Hepatocyte (in vitro differentiated cells): ENCODE measurements at regions not wholly inside any gene's neighbourhood (a gene's known extent, or its start where the extent isn't known, plus 50 kb on each side); places are given as distances from the start of the nearest gene placed in this dataset.

ENCODE experiments used
- DNase-seq: peaks from one replicate; pipeline ENCODE4 v3.0.0-alpha.2; 2016; ENCODE audit warnings: low spot score
- H2AFZ ChIP-seq: fragments of 200-600 bp; sonication (generic); 2 replicates; pipeline ENCODE4 v1.6.0; 2016; ENCODE audit warnings: antibody characterized with exemption, mild to moderate bottlenecking
- H3K27ac ChIP-seq: fragments of 200-600 bp; sonication (generic); 2 replicates; pipeline ENCODE4 v1.5.1; 2016; ENCODE audit warnings: mild to moderate bottlenecking
- H3K27me3 ChIP-seq: fragments of 200-600 bp; sonication (generic); 2 replicates; pipeline ENCODE4 v1.6.1; 2016
- H3K36me3 ChIP-seq: fragments of 200-600 bp; sonication (generic); replicated peaks from 2 replicates; pipeline ENCODE4 v1.5.1; 2016; ENCODE audit warnings: low read depth; ENCODE audit not compliant: insufficient read depth
- H3K4me1 ChIP-seq: fragments of 200-600 bp; sonication (generic); 2 replicates; pipeline ENCODE4 v1.5.1; 2016; ENCODE audit warnings: mild to moderate bottlenecking, moderate library complexity; ENCODE audit not compliant: insufficient read depth
- H3K4me2 ChIP-seq: fragments of 200-600 bp; sonication (generic); 2 replicates; pipeline ENCODE4 v1.6.0; 2016
- H3K4me3 ChIP-seq: fragments of 200-600 bp; sonication (generic); 2 replicates; pipeline ENCODE4 v1.5.1; 2016; ENCODE audit warnings: mild to moderate bottlenecking
- H3K79me2 ChIP-seq: fragments of 200-600 bp; sonication (generic); 2 replicates; pipeline ENCODE4 v1.6.0; 2017; ENCODE audit warnings: mild to moderate bottlenecking
- H3K9me2 ChIP-seq: fragments of 200-600 bp; sonication (generic); replicated peaks from 2 replicates; pipeline ENCODE4 v1.6.0; 2017; ENCODE audit warnings: mild to moderate bottlenecking; ENCODE audit not compliant: insufficient read depth
- H3K9me3 ChIP-seq: fragments of 200-600 bp; sonication (generic); 2 replicates; pipeline ENCODE4 v1.5.1; 2016; ENCODE audit warnings: low read depth, mild to moderate bottlenecking
- H4K20me1 ChIP-seq: fragments of 200-600 bp; sonication (generic); 2 replicates; pipeline ENCODE4 v1.6.0; 2016; ENCODE audit warnings: mild to moderate bottlenecking; ENCODE audit not compliant: insufficient read depth, poor library complexity, severe bottlenecking
- EZH2 ChIP-seq: fragments of 200-600 bp; sonication (generic); IDR thresholded peaks from 2 replicates; pipeline ENCODE4 v1.6.1; 2016; ENCODE audit warnings: antibody characterized with exemption, mild to moderate bottlenecking, borderline replicate concordance
- EZH2phosphoT487 ChIP-seq: fragments of 200-600 bp; sonication (generic); IDR thresholded peaks from one replicate; pipeline ENCODE4 v1.6.1; 2018; ENCODE audit warnings: antibody characterized with exemption, mild to moderate bottlenecking, low read depth, moderate library complexity; ENCODE audit not compliant: unreplicated experiment, severe bottlenecking
- WGBS: methylation state at CpG from one replicate; pipeline ENCODE4 v1.1.6; 2016; ENCODE audit warnings: low lambda C conversion rate; ENCODE audit errors: missing lambda C conversion rate; 5-methylcytosine and 5-hydroxymethylcytosine counted together
- TF ChIP-seq, protein P1 (sequence below): fragments of 200-600 bp; sonication (generic); IDR thresholded peaks from 2 replicates; pipeline ENCODE4 v1.5.1; 2016; ENCODE audit warnings: antibody characterized with exemption, mild to moderate bottlenecking; ENCODE audit not compliant: poor library complexity

DNA sequence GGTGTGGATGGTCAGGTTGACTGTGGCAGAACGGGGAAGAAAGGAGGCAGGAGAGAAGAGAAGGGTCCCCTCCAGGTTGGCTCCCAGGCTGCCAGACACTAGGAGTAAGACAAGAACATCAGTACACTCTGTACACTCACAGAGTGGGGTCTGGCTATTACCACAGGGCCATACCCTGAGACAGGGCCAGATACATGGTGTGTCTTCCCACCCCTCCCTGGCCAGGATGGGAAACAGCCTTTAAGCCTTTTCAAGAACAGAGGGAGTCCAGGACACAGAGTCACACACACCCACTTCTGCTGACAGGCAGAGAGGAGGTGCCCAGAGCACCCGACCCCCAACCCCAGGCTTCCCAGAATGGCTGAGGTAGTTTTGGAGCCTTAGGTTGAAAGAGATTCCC is 99.4 kb downstream of the LITAF start:
- no peaks in the 10 kb centered on the region for H3K9me3 ChIP-seq
- no peak overlapping the region for H3K27ac ChIP-seq
- H2AFZ ChIP-seq, result no peak overlapping the region
- TF ChIP-seq EZH2phosphoT487 (no peak), EZH2 (no peak)
- TF ChIP-seq, protein P1, sequence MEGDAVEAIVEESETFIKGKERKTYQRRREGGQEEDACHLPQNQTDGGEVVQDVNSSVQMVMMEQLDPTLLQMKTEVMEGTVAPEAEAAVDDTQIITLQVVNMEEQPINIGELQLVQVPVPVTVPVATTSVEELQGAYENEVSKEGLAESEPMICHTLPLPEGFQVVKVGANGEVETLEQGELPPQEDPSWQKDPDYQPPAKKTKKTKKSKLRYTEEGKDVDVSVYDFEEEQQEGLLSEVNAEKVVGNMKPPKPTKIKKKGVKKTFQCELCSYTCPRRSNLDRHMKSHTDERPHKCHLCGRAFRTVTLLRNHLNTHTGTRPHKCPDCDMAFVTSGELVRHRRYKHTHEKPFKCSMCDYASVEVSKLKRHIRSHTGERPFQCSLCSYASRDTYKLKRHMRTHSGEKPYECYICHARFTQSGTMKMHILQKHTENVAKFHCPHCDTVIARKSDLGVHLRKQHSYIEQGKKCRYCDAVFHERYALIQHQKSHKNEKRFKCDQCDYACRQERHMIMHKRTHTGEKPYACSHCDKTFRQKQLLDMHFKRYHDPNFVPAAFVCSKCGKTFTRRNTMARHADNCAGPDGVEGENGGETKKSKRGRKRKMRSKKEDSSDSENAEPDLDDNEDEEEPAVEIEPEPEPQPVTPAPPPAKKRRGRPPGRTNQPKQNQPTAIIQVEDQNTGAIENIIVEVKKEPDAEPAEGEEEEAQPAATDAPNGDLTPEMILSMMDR, result no peak
- no peak overlapping the region for H3K4me3 ChIP-seq
- H3K9me2 ChIP-seq, result no peaks in the 10 kb centered on the region
- H3K36me3 ChIP-seq, result no peaks in the 10 kb centered on the region
- no peaks in the 10 kb centered on the region for H3K79me2 ChIP-seq
- WGBS, result 68% methylated on average over 2 of the region's 2 CpGs
- H3K4me1 ChIP-seq, result no peaks in the 10 kb centered on the region
- no peak for DNase-seq
- no peak overlapping the region for H3K4me2 ChIP-seq
- no peaks in the 10 kb centered on the region for H3K27me3 ChIP-seq
- H4K20me1 ChIP-seq, result no peaks in the 10 kb centered on the region

DNA sequence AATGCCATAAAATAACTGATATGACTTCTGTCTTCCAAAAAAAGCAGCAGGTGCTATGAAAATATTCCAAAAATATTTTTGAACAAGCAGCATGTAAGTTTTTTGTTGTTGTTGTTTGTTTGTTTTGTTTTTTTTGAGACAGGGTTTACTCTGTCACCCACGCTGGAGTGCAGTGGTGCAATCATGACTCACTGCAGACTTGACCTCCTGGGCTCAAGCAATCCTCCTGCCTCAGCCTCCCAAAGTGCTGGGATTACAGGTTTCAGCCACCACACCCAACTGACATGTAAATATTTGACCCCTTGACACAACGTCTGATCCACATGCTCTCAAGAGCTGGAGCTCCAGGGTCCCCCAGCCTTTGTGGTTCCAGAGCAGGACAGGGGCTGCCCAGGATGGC is 98.4 kb downstream of the LITAF start:
- no peaks in the 10 kb centered on the region for H3K36me3 ChIP-seq
- TF ChIP-seq, protein P1, result no peak
- no peak for TF ChIP-seq EZH2
- TF ChIP-seq EZH2phosphoT487, result no peak
- H3K9me3 ChIP-seq, result no peaks in the 10 kb centered on the region
- H3K4me3 ChIP-seq, result no peak overlapping the region
- H3K27me3 ChIP-seq, result no peaks in the 10 kb centered on the region
- H4K20me1 ChIP-seq, result no peaks in the 10 kb centered on the region
- H3K79me2 ChIP-seq, result no peaks in the 10 kb centered on the region
- WGBS, result 69% methylated on average over 2 of the region's 2 CpGs
- H3K4me2 ChIP-seq, result no peak overlapping the region
- no peak overlapping the region for H2AFZ ChIP-seq
- no peak for DNase-seq
- H3K27ac ChIP-seq, result no peak overlapping the region
- H3K9me2 ChIP-seq, result no peaks in the 10 kb centered on the region
- no peaks in the 10 kb centered on the region for H3K4me1 ChIP-seq

DNA sequence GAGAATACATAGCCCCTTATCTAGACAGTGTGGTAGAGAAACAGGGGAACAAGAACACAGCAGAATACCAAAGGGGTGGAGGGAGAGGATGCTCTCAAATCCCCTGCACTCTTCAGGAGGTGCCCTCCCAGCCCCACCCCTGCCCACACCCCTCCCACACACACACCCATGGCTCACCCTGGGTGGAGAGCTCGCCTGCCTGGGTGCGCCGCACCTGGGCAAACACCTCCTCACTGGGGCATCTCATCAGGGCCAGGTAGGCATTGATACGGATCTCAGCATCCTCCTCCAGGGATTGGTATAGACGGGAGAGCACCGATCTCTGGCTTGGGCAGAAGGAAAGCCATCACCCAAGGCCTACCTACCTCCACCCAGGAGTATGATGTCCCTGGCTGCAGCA is 95.2 kb downstream of the LITAF start:
- no peak for DNase-seq

More for the DNA sequence above, 95.2 kb downstream of the LITAF start:
- H3K4me3 ChIP-seq, result no peak overlapping the region
- H2AFZ ChIP-seq, result no peak overlapping the region
- H3K79me2 ChIP-seq, result no peaks in the 10 kb centered on the region
- TF ChIP-seq, protein P1, result no peak
- TF ChIP-seq EZH2 (no peak), EZH2phosphoT487 (no peak)
- no peaks in the 10 kb centered on the region for H3K27me3 ChIP-seq
- H3K4me1 ChIP-seq, result peaks cover 8% of the 10 kb centered on the region
- no peaks in the 10 kb centered on the region for H3K9me3 ChIP-seq
- H3K4me2 ChIP-seq, result no peak overlapping the region
- 94% methylated on average over 5 of the region's 6 CpGs for WGBS
- H4K20me1 ChIP-seq, result no peaks in the 10 kb centered on the region
- no peak overlapping the region for H3K27ac ChIP-seq
- H3K36me3 ChIP-seq, result no peaks in the 10 kb centered on the region
- no peaks in the 10 kb centered on the region for H3K9me2 ChIP-seq
